G401.6 (cell line): ENCODE measurements at regions not wholly inside any gene's neighbourhood (a gene's known extent, or its start where the extent isn't known, plus 50 kb on each side); places are given as distances from the start of the nearest gene placed in this dataset.

Source experiments
- FAIRE-seq: peaks from 2 replicates; lab custom pipeline; 2012; peaks lifted over from hg19 to GRCh38; lab: Jason Lieb, UNC

DNA sequence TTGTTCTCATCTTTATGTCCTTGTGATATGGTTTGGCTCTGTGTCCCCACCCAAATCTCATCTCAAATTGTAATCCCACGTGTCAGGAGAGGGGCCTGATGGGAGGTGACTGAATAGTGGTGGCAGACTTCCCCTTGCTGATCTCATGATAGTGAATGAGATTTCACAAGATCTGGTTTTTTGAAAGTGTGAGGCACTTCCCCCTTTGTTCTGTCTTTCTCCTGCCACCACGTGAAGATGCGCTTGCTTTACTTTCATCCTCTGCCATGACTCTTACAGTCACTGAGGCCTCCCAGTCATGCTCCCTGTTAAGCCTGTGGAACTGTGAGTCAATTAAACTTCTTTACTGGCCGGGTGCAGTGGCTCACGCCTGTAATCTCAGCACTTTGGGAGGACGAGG, 161.0 kb downstream of the HERPUD2 start:
- FAIRE-seq: no peak

DNA sequence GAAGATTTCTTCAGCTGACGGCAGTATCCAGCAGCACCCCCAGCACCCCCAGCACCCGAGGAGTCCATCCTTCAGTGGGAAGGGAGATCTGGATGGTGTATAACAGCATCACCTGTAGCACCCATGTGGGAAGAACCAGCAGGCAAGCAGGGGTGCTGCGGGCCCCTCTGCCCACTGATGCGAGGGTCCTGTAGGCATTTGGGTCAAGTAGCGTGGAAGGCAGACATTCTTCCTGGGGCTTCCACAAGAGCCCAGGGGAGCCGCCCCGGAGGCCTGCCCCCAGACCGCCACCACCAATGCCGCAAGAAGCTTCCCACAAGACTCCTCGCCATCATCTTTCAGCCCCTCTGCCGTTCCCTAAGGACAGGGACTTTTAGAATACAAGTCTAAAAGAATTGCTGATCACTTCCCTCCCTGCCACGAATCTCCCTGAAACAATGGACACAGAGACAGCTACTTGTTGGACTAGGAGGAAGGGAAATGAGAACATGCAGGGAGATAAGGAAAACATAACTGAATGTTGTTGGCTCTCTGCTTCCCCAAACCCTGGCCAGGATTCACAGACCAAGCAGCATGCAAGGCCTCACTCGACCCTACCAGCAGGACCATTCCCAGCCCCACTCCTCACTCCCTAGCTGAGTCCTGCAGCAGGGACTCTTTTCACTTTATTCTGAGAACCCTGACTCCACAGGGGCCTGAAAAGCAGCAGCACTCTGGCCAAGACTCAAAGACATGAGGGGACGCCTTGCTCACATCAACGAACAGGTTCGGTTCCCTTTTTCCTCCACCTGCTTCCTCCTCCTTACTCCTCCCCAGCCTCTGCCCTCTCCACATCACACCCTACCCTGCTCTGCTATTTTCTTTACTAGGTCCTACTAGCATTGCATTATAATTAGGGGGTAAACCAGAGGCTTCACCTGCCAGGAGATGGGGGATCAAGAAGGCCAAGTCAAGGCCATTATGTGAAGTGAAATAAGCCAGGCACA, 164.5 kb downstream of the HERPUD2 start:
- FAIRE-seq: no peak

DNA sequence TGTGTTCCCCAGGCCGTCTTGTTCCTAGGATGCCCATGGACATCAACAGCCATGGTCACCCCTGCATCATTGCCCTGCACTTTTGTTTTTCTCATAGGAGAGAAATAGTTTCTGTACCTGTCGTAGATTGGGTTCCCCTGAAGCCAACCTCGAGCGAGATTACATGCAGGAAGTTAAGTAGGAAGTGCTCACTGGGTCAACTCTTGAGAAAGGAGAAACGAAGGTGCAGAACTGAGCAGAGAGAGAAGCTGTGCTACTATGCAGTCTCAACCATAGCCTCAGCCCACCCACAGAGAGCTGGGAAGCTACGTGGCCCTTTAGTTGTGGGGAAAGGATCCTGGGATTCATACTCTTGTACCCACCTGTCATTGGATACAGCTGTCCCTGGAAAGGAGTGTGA, 165.2 kb downstream of the HERPUD2 start:
- no peak for FAIRE-seq

DNA sequence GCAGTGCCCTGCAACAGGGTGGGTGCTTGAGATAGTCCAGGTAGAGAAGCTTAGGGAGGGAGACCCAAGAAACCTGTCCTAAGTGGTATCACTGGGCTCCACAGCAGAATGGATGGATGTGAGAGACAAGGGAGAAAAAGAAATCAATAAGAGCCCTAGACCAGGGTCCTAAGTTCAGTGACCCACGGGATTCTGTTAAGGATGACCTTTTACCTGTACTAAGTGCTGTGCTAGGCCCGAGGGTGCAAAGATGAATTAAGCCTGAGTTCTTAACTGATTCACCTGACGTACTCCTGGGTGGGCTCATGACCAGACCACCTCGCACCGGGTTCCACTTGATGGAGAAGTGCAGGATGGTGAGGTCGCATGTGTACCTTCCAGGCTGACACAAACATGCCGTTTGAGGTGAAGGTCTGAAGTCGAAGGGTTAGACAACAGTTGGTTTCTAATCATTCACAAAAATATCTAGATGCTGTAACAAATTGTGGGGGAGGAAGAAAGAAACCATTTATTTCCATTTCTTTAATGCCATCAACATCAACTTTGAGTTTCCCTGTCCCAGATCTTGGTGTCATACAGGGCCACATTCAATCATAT, 166.5 kb downstream of the HERPUD2 start:
- no peak for FAIRE-seq

DNA sequence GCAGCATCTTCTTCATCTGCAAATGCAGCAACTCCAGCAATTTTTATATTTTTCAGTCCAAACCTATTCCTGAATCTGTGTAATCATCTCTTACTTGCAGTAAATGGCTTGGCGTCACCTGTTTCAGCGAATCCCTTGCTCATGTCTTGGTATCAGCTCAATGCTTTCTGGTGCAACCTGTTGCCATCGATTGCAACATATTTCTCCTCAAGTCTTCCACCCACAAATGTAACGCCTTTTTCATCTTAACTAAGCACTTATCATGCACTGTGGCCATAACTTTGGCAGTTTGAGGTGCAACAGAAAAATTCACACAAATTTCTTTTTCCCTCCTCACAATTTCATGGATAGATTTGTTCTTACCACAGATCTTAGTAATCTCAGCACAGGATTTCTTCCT, 168.3 kb downstream of the HERPUD2 start:
- FAIRE-seq: no peak

DNA sequence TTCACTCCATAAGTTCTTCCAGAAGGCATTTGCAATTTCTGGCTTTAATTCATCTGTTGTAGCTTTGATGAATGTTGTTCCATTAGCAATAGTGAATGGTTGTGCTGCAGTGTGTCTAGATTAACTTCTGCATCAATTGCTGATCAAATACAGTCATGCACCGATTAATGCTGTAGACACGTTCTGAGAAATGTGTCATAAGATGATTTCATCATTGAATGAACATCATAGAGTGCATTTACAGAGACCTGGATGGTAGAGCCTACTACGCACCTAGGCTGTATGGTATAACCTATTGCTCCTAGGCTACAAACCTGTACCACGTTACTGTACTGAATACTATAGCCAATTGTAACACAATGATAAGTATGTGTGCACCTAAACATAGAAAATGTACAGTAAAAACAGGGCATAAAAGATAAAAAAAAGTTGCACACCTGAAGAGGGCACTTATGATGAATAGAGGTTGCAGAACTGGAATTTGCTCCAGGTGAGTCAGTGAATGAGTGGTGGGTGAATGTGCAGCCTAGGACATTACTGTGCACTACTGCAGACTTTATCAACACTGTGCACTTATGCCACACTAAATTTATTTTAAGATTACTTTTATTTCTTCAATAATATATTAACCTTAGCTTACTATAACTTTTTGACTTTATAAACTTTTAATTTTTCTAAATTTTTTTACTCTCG, 170.7 kb downstream of the HERPUD2 start:
- FAIRE-seq: peak; percentile 6

DNA sequence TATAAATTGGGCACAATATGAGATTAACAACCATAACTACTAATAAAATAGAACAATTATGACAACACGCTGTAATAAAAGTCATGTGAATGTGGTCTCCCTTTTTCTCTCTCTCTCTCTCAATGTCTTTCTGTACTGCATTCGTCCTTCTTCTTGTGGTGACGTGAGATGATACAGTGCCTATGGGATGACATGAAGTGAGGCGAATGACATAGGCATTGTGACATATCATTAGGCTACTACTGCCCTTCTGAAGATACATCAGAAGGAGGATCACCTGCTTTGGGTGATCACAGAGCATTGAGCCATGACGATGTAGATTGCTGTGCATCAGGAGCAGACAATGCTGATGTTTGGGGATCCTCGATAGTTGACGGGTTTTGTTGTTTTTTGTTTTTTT, 171.6 kb downstream of the HERPUD2 start:
- FAIRE-seq: no peak

DNA sequence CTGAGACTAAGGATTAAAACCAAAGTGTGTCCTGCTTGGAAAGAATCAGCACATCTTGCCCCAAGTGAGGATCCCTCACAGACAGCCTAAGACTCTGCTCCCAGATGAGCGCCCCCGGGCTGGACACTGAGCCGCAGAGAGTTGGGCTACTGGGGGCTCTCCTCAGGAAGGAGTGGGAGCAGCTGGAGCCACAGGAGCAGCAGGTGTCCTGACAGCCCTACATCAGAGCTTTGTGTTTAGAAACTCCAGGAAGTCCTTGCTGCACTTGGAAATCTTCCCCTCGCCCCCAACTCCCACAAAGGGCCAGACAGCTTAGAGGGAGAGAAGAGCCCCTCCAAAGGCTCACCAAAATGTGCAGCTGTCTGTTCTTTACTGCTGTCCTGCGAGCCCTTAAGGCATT, 172.2 kb downstream of the HERPUD2 start:
- FAIRE-seq: no peak

DNA sequence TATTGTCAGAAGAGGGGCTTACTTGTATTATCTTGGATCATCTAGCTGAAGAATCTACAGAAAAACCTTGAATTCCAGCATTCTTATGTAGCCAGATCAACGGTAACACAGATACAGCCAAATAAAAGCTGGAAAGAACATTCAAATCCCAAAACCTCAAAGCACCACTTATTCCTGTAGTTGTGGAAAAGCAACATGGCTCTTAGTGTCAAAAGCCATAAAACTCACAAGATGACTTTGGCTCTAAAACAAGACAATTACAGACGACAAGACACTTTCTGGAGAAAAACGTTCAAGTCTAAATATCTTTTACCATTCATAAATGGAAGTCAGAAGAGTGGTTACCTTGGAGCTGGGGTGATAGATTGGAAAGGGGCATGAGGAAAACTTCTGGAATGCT, 173.0 kb downstream of the HERPUD2 start:
- no peak for FAIRE-seq

DNA sequence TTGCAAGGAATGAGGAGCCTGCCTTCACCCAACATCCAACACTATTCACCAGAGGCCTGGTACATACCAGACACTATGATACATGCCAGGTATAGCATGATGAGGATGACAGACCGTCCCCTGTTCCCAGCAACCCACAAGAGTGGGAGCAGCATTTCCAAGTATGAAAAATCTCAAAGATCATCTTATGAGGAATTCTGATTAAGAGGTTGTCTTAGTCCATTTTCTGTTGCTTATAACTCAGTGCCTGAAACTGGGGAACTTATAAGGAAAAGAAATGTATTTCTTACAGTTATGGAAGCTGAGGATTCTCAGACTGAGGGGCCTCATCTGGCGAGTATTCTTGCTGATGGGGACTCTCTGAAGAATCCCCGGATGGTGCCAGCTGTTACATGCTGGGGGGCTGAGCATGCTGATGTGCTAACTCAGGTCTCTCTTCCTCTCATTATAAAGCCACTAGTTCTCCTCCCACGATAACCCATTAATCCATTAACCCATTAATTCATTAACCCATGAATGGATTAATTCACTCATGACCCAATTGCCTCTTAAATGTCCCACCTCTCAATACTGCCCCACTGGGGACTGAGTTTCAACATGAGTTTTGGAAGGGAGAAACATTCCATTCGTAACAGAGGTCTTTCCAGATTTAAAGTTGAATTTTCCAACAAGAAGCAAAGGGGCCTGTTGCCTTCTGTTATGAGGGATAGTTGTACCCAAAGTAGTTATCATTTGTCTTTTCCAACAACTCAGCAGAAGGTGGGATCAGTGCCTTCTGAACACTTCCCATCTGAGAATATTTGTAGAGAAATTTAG, 173.9 kb downstream of the HERPUD2 start:
- no peak for FAIRE-seq

DNA sequence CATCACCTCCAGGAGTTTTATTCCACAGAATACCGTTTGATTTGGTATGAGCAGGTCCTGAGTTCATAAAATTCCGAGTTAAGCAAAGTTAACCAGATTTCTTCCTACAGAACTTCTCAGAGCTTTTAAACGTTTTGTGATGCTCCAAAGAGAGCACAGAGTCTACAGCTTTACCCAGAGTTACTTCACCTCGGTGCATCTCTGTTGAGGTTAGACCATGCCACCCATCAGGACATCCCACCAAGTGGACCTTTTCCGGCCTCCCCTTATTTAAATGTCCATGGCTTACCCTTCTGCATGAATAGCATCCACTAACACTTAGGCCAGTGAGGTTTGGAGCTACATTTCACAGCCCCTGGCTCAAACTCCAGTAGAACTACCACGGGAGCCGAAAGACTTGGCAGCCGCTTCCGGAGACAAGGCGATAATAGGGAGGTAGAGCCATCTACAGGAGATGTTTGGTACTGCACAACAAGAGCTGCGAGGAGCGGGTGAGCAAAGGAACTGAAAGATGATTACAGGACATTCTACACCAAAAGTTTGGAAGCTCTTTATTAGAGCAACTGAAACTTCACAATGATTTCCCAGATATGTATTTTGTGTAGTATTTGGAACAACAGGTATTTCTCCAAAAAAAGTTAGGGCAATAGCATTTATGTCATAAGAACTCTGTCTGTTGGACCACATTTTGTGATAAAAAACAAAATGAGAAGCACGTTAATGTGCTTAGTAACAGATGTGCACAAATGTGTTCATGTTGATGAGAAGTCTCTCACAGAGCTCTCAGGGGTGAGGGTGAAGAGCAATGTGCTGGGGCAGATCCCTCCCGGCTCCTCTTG, 174.7 kb downstream of the HERPUD2 start:
- peak; percentile 72 for FAIRE-seq

DNA sequence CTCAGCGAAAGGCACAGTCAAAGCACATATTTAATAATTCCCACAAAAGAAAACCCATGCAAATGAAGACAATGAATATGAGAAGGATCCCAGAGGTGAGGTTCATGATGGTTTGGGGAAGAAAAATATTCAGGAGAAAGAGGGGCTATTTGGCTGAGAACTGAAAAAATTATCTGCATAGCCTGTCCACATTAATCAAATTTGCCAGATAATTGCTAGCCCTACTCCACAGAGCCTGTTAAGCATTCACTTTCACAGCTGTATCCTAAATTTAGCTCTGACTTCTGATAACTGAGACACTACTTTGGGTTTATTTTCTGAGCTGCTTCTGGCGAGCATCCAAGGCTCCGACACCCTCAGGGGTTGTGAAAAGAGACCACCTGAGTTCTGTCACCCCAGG, 176.2 kb downstream of the HERPUD2 start:
- no peak for FAIRE-seq

DNA sequence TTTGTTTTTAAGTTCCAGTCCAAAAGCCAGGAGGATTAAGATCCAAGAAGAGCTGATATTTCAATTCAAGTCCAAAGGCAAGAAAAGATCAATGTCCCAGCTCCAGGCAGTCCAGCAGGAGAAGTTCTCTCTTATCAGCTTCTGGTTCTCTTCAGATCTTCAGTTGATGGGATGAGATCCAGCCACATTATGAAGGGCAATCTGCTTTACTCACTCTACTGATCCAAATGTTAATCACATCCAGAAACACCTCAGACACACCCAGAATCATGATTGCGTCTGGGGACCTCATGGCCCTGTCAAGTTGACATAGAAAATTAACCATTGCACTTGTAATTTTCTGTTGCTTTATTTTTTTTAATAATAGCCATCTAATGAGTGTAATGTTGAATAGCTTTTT, 178.4 kb downstream of the HERPUD2 start:
- no peak for FAIRE-seq

DNA sequence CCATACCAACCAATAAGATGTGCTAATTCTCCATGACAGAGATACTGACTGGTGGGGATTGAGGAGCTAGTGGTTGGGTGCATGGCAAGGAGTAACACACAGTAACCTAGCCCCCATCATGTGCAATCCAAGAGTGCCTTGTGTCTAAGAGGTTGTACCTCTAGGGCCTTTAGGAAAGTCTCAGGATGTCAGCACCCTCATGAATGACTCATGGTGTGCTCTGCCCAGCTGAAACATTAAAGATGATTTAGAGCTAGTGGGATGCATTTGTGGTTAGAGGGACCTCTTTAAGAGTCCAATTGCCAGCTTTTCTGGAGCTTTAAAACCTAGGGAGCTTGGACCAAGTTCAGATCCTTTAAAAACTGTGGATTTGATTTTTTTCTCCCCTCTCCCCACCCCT, 181.1 kb downstream of the HERPUD2 start:
- FAIRE-seq: no peak

DNA sequence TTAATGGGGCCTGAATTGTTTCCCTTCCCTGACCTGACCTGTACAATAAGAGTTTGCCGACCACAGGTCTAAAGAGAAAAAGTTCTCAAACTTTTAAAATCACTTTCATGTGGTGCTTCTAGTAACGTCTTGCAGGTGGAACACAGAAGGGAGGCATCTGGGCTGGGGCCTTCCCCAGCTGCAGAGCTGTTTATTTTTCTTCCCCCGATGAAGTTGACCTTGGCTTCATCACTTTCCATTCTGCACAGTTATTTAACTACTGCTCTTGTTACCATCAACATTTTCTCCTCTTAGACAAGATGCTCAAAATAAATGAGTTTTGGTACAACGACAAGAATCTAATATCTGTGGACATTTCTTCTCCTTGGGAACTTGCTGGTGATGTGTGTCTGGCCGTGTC, 181.7 kb downstream of the HERPUD2 start:
- no peak for FAIRE-seq

DNA sequence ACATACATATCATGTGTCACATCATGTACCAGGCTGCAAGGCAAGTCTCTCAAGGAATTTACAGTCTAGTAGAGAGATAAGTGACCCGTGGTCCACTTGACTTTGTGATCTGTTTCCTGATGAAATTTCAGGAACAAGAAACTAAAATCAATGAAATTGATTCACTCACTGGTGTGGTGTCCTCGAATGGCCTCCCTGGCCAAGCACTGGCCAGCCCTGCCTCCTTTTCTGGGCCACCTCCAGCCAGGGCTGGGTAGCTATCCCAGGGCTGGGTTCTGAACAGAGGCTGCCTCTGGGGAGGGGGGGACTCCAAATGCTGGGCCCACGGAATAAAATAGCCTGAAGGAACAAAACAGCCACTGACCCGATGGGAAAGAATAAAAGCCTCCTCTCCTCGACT, 182.2 kb downstream of the HERPUD2 start:
- no peak for FAIRE-seq

DNA sequence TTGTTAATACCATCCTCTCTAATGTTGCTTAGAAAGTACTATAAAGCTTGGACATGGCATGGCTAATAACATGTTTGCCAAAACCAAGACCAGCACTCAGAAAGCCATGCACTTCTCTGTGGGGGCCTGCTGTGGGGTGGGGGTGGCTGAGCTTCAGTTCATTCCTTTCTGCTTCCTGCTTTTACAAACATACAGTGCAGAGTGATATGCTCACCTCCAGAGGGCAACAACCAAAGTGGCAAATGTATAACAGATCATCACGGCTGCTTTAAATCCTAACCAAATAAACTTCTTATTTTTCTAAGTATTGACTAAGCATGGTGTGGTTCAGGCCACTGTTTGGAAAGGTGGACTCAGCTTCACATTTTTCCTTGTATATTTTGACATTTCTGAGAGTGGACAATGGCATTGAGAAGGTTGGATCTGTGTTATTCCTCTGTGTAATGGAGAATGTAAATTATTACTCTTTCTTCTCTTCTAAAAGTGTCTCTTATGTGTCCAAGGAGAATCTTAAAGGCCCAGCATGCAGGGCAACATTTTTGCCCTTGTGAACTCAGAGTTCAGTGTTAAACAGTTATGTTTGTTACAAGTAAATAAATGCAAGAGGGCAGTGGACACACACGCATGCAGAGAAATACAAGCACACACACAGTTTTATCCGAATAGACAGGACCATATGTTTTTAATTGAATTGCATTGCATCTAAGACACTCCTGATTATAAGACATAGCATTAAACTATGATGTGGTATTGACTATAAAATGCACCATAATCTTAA, 186.1 kb downstream of the HERPUD2 start:
- FAIRE-seq: no peak

DNA sequence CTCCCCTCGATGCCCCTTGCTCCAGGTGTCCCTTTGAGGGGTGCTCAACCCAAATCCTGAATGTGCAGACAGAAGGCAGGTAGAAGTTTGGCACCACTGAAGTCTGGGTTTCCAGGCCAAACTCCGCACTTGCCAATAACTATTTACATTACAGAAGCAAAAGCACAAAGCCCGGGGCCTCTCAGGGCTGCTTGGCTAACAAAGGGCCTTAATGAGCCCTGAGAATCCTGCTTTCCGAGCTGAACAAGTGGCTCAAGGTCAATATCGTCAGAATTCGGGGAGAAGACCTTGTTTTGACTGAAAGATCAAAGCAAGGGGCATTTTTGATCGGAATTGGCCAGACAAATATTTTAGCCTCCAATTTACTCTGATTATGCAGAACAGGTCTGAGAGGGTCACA, 189.9 kb downstream of the HERPUD2 start:
- no peak for FAIRE-seq

DNA sequence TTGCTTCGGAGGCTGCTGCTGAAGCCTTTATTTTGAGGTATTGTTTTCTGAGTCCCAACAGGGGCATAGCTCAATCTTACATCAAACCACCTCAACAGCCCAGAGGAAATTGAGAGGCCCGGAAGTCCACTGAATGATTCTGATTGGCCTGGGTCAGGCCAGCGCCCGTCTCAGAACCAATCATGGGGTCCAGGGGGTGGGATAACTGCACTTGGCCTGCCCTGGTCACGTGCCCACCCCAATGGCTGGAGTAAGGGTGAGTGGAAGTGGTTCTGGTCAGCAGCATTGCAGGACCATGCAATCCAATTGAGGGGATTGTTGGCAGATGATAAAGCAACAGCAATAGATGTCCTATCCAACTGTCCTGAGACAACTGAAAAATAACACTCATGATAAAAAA, 190.6 kb downstream of the HERPUD2 start:
- no peak for FAIRE-seq

DNA sequence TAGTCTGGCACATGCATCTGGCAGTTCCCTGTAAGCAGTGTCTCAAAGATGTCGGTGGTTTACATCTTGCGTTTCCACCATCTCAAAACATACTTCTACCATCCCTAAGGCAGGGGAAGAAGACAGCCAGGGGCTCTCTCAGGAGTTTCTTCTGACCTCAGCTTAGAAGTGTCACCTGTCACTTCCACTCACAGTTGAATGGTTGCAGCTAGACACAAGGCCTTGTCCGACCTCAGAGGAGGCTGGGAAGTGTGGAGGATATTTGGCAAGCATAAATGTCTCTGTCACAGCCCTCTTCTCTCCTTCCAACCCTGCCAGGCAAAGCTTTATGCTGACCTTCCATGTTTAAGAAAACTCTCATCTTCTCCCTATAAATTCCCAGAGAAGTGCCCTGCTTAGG, 193.3 kb downstream of the HERPUD2 start:
- FAIRE-seq: no peak

DNA sequence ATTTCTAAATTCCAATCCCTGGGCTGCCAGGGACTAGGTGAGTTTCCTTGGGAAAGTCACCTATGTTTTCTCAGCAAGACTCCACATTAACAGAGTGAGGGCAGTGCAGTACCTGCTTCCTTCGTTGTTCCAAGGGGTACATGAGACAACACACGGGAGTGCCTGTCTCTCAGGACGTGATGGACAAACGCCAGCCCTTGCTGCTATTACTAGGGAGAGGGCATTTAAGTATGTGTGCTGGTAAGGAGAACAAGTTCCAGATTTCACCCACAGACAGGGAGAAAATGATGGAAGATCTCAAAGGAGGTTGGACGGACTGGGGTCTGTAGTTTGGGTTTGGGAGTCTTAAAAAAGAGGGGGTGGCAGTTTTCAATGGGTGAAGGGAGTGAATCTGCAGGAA, 195.7 kb downstream of the HERPUD2 start:
- FAIRE-seq: no peak
